ENCODE measurements at regions not wholly inside any gene's neighbourhood (a gene's known extent, or its start where the extent isn't known, plus 50 kb on each side); places are given as distances from the start of the nearest gene placed in this dataset.

DNA sequence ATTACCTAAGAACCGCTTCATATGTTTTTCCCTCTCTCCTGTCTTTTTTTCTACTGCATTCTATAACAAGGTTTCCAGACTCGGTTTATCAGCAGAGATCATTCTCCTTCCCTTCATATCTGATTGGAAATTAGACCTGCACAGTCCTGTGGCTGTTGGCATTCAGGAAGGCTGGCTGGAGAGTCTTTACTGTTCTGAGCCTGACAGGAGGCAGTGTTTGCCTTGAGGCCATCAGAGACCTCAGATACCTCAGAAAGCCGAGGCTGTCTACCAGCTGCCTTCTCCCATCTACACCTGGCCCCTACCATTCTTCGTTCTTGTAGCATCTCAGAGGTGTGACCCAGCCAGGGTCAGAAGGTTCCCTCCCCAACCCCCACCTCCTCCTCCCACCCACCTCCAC is 182.0 kb downstream of the CAND1 start:
- Histone ChIP-seq H3K9ac (ENCODE audit: low read depth in 1 of 2, low read length in 2 of 2) (no peak overlapping the region), H3K9me3 (ENCODE audit: control insufficient read depth in 4 of 4, low read length in 3 of 4) (no peaks in the 10 kb centered on the region), H3K27ac (ENCODE audit: low read depth in 1 of 2, low read length in 2 of 2) (no peak overlapping the region), H3K36me3 (ENCODE audit: control insufficient read depth in 4 of 4, insufficient read depth in 3 of 4, low read depth in 1 of 4, low read length in 3 of 4) (no peaks in the 10 kb centered on the region), H3K4me1 (ENCODE audit: control insufficient read depth in 4 of 4, insufficient read depth in 4 of 4, low read length in 3 of 4) (peaks cover 0 to 2% (median 0%) of the 10 kb centered on the region in 4 donors), H3K4me3 (ENCODE audit: low read depth in 1 of 3, low read length in 3 of 3) (no peak overlapping the region), H3K27me3 (ENCODE audit: control insufficient read depth in 4 of 4, insufficient read depth in 4 of 4, low read length in 3 of 4) (no peaks in the 10 kb centered on the region)
- no peak for DNase-seq (ENCODE audit: low spot score)
- 78% methylated on average over 4 of the region's 4 CpGs for WGBS
- TF ChIP-seq, protein P1, sequence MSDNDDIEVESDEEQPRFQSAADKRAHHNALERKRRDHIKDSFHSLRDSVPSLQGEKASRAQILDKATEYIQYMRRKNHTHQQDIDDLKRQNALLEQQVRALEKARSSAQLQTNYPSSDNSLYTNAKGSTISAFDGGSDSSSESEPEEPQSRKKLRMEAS (IDR thresholded peaks at IDR 0.05), result no peak

DNA sequence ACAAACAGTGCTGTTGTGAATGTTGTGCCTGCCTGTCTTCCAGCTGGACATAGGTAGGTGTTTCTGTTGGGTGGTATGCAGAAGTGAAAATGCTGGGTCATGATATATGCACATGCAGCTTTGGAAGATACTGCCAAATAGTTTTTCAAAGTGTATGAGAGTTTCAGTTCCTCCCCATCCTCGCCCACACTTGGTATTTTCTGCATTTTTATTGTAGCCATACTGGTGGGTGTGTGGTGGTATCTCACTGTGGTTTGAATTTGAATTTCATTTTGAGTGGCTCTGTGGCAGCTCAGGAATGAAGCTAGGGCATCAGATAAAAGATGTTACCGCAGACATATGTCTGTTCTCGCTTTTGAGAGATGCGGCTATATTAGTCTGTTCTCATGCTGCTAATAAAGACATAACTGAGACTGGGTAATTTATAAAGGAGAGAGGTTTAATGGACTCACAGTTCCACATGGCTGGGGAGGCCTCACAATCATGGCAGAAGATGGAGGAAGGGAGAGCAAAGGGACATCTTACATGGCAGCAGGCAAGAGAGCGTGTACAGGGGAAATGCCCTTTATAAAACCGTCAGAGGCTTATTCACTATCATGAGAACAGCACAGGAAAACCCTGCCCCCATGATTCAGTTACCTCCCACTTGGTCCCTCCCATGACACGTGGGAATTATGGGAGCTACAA is 183.1 kb downstream of the CAND1 start:
- Histone ChIP-seq H3K27ac (ENCODE audit: low read depth in 1 of 2, low read length in 2 of 2) (no peak overlapping the region), H3K4me1 (ENCODE audit: control insufficient read depth in 4 of 4, insufficient read depth in 4 of 4, low read length in 3 of 4) (peaks cover 0 to 6% (median 5%) of the 10 kb centered on the region in 4 donors), H3K4me3 (ENCODE audit: low read depth in 1 of 3, low read length in 3 of 3) (no peak overlapping the region), H3K9ac (ENCODE audit: low read depth in 1 of 2, low read length in 2 of 2) (no peak overlapping the region), H3K9me3 (ENCODE audit: control insufficient read depth in 4 of 4, low read length in 3 of 4) (no peaks in the 10 kb centered on the region), H3K36me3 (ENCODE audit: control insufficient read depth in 4 of 4, insufficient read depth in 3 of 4, low read depth in 1 of 4, low read length in 3 of 4) (no peaks in the 10 kb centered on the region), H3K27me3 (ENCODE audit: control insufficient read depth in 4 of 4, insufficient read depth in 4 of 4, low read length in 3 of 4) (no peaks in the 10 kb centered on the region)
- WGBS, result 80% methylated on average over 7 of the region's 7 CpGs
- DNase-seq (ENCODE audit: low spot score), result no peak
- TF ChIP-seq NR2F2 (IDR thresholded peaks at IDR 0.05) (no peak), JUND (IDR thresholded peaks at IDR 0.05) (no peak), TAF1 (conservative IDR thresholded peaks at IDR 0.05) (no peak), HNF4A (conservative IDR thresholded peaks at IDR 0.05) (no peak), RXRA (IDR thresholded peaks at IDR 0.05) (no peak), HNF4G (IDR thresholded peaks at IDR 0.05) (no peak), GABPA (IDR thresholded peaks at IDR 0.05 in 1 of 2, conservative IDR thresholded peaks at IDR 0.05 in 1 of 2) (no peak), YY1 (IDR thresholded peaks at IDR 0.05) (no peak)
- TF ChIP-seq, protein P2, sequence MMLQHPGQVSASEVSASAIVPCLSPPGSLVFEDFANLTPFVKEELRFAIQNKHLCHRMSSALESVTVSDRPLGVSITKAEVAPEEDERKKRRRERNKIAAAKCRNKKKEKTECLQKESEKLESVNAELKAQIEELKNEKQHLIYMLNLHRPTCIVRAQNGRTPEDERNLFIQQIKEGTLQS (IDR thresholded peaks at IDR 0.05), result no peak
- TF ChIP-seq, protein P1 (IDR thresholded peaks at IDR 0.05), result no peak
- TF ChIP-seq, protein P3, sequence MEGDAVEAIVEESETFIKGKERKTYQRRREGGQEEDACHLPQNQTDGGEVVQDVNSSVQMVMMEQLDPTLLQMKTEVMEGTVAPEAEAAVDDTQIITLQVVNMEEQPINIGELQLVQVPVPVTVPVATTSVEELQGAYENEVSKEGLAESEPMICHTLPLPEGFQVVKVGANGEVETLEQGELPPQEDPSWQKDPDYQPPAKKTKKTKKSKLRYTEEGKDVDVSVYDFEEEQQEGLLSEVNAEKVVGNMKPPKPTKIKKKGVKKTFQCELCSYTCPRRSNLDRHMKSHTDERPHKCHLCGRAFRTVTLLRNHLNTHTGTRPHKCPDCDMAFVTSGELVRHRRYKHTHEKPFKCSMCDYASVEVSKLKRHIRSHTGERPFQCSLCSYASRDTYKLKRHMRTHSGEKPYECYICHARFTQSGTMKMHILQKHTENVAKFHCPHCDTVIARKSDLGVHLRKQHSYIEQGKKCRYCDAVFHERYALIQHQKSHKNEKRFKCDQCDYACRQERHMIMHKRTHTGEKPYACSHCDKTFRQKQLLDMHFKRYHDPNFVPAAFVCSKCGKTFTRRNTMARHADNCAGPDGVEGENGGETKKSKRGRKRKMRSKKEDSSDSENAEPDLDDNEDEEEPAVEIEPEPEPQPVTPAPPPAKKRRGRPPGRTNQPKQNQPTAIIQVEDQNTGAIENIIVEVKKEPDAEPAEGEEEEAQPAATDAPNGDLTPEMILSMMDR (IDR thresholded peaks at IDR 0.05; ENCODE audit: low read depth, low read length, missing input control), result no peak

DNA sequence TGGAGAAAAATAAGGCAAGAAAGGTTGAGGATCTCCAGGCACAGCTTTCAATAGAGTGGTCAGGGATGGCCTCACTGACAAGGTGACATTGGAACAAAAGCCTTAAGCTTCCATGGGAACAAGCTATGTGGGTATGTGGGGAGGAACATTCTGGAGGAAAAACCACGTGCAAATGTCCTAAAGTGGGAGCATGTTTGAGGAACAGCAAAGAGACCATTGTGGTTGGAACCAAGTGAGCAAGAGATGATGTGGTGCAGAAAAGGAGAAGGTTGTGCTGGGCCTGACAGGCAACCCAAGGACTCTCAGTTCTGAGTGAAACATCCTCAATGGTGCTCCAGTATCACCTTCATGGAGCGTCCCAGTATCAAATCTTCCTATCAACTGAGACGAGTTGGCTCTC is 184.0 kb downstream of the CAND1 start:
- no peak for DNase-seq (ENCODE audit: low spot score)
- H3K4me1 ChIP-seq (ENCODE audit: control insufficient read depth in 4 of 4, insufficient read depth in 4 of 4, low read length in 3 of 4), result peaks cover 0 to 6% (median 5%) of the 10 kb centered on the region in 4 donors

More for the DNA sequence above, 184.0 kb downstream of the CAND1 start:
- Histone ChIP-seq H3K27me3 (ENCODE audit: control insufficient read depth in 4 of 4, insufficient read depth in 4 of 4, low read length in 3 of 4) (no peaks in the 10 kb centered on the region), H3K9me3 (ENCODE audit: control insufficient read depth in 4 of 4, low read length in 3 of 4) (no peaks in the 10 kb centered on the region), H3K9ac (ENCODE audit: low read depth in 1 of 2, low read length in 2 of 2) (no peak overlapping the region), H3K27ac (ENCODE audit: low read depth in 1 of 2, low read length in 2 of 2) (no peak overlapping the region), H3K36me3 (ENCODE audit: control insufficient read depth in 4 of 4, insufficient read depth in 3 of 4, low read depth in 1 of 4, low read length in 3 of 4) (no peaks in the 10 kb centered on the region), H3K4me3 (ENCODE audit: low read depth in 1 of 3, low read length in 3 of 3) (no peak overlapping the region)
- WGBS, result 86% methylated on average over 3 of the region's 3 CpGs
- TF ChIP-seq TAF1 (conservative IDR thresholded peaks at IDR 0.05) (no peak), RXRA (IDR thresholded peaks at IDR 0.05) (no peak), FOXA1 (IDR thresholded peaks at IDR 0.05) (no peak), FOXA2 (IDR thresholded peaks at IDR 0.05) (no peak), HNF4G (IDR thresholded peaks at IDR 0.05) (no peak), NR2F2 (IDR thresholded peaks at IDR 0.05) (no peak), GABPA (IDR thresholded peaks at IDR 0.05 in 1 of 2, conservative IDR thresholded peaks at IDR 0.05 in 1 of 2) (no peak), JUND (IDR thresholded peaks at IDR 0.05) (no peak), RAD21 (IDR thresholded peaks at IDR 0.05) (no peak), EGR1 (IDR thresholded peaks at IDR 0.05; ENCODE audit: low read depth in 2 of 2) (no peak)
- TF ChIP-seq, protein P3 (IDR thresholded peaks at IDR 0.05; ENCODE audit: low read depth, low read length, missing input control), result no peak
- TF ChIP-seq, protein P2 (IDR thresholded peaks at IDR 0.05), result no peak
- TF ChIP-seq, protein P1 (IDR thresholded peaks at IDR 0.05), result no peak
- TF ChIP-seq, protein P4, sequence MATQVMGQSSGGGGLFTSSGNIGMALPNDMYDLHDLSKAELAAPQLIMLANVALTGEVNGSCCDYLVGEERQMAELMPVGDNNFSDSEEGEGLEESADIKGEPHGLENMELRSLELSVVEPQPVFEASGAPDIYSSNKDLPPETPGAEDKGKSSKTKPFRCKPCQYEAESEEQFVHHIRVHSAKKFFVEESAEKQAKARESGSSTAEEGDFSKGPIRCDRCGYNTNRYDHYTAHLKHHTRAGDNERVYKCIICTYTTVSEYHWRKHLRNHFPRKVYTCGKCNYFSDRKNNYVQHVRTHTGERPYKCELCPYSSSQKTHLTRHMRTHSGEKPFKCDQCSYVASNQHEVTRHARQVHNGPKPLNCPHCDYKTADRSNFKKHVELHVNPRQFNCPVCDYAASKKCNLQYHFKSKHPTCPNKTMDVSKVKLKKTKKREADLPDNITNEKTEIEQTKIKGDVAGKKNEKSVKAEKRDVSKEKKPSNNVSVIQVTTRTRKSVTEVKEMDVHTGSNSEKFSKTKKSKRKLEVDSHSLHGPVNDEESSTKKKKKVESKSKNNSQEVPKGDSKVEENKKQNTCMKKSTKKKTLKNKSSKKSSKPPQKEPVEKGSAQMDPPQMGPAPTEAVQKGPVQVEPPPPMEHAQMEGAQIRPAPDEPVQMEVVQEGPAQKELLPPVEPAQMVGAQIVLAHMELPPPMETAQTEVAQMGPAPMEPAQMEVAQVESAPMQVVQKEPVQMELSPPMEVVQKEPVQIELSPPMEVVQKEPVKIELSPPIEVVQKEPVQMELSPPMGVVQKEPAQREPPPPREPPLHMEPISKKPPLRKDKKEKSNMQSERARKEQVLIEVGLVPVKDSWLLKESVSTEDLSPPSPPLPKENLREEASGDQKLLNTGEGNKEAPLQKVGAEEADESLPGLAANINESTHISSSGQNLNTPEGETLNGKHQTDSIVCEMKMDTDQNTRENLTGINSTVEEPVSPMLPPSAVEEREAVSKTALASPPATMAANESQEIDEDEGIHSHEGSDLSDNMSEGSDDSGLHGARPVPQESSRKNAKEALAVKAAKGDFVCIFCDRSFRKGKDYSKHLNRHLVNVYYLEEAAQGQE (IDR thresholded peaks at IDR 0.05), result no peak
